GM12892 (cell line): ENCODE measurements at regions not wholly inside any gene's neighbourhood (a gene's known extent, or its start where the extent isn't known, plus 50 kb on each side); places are given as distances from the start of the nearest gene placed in this dataset.
"Not testable (repeated sequence)": the region's sequence is repeated elsewhere in the genome, so short reads cannot be mapped to it uniquely, and the experiment has no call there.

Experiments
- POLR2A ChIP-seq: IDR thresholded peaks from 2 replicates; pipeline ENCODE4 v1.6.1; 2011; ENCODE audit warnings: low read depth, low read length, control low read depth
- POLR2AphosphoS5 ChIP-seq: IDR thresholded peaks from 2 replicates; pipeline ENCODE4 v1.6.1; 2011; ENCODE audit warnings: low read depth, low read length, control low read depth
- TAF1 ChIP-seq: IDR thresholded peaks from 2 replicates; pipeline ENCODE4 v1.6.1; 2011; ENCODE audit warnings: low read depth, mild to moderate bottlenecking, control low read depth, low read length, borderline replicate concordance

GRCh38 chr18:14382666-14383065 lies 160.7 kb downstream of the POTEC start:
- not testable (repeated sequence) for TF ChIP-seq POLR2AphosphoS5, TAF1, POLR2A
